SIG-M5 treated with dmso at 0.1 percent for 504 hours (cell line): ENCODE measurements at regions not wholly inside any gene's neighbourhood (a gene's known extent, or its start where the extent isn't known, plus 50 kb on each side); places are given as distances from the start of the nearest gene placed in this dataset.
"Not testable (repeated sequence)": the region's sequence is repeated elsewhere in the genome, so short reads cannot be mapped to it uniquely, and the experiment has no call there.

Experiments used
- DNase-seq: peaks from one replicate; lab custom pipeline; 2025; ENCODE audit not compliant: unreplicated experiment; lab: John Stamatoyannopoulos, UW

- DNase-seq, result no peak
Observed at GRCh38 chr18:38646296-38646695, 1080.7 kb upstream of the CELF4 start.

- no peak for DNase-seq
Observed at GRCh38 chr18:38644875-38645641, 1079.5 kb upstream of the CELF4 start.

- DNase-seq, result no peak
Observed at GRCh38 chr18:38642711-38643110, 1077.1 kb upstream of the CELF4 start.

GRCh38 chr18:38639700-38640099 lies 1074.1 kb upstream of the CELF4 start:
- not testable (repeated sequence) for DNase-seq

GRCh38 chr18:38635709-38636430 lies 1070.3 kb upstream of the CELF4 start:
- DNase-seq, result no peak

- no peak for DNase-seq
Observed at GRCh38 chr18:38634117-38634516, 1068.5 kb upstream of the CELF4 start.

GRCh38 chr18:38633333-38633732 lies 1067.7 kb upstream of the CELF4 start:
- no peak for DNase-seq

- no peak for DNase-seq
Observed at GRCh38 chr18:38619129-38619528, 1053.5 kb upstream of the CELF4 start.

- no peak for DNase-seq
Observed at GRCh38 chr18:38616306-38616705, 1050.7 kb upstream of the CELF4 start.

GRCh38 chr18:38612904-38613303 lies 1047.3 kb upstream of the CELF4 start:
- no peak for DNase-seq

- DNase-seq, result no peak
Observed at GRCh38 chr18:38611036-38611964, 1045.7 kb upstream of the CELF4 start.

- DNase-seq, result no peak
Observed at GRCh38 chr18:38606841-38607240, 1041.2 kb upstream of the CELF4 start.

GRCh38 chr18:38602341-38602740 lies 1036.7 kb upstream of the CELF4 start:
- no peak for DNase-seq

GRCh38 chr18:38587571-38587970 lies 1022.0 kb upstream of the CELF4 start:
- DNase-seq, result no peak

- no peak for DNase-seq
Observed at GRCh38 chr18:38586327-38586726, 1020.7 kb upstream of the CELF4 start.

GRCh38 chr18:38579764-38580163 lies 1014.2 kb upstream of the CELF4 start:
- no peak for DNase-seq

- DNase-seq, result no peak
Observed at GRCh38 chr18:38576916-38577315, 1011.3 kb upstream of the CELF4 start.

GRCh38 chr18:38576349-38576748 lies 1010.8 kb upstream of the CELF4 start:
- DNase-seq, result no peak

- no peak for DNase-seq
Observed at GRCh38 chr18:38575648-38576047, 1010.0 kb upstream of the CELF4 start.

GRCh38 chr18:38575023-38575422 lies 1009.4 kb upstream of the CELF4 start:
- DNase-seq, result no peak

GRCh38 chr18:38572554-38573111 lies 1007.0 kb upstream of the CELF4 start:
- no peak for DNase-seq
